Ecto neural progenitor cell (in vitro differentiated cells): ENCODE measurements at regions not wholly inside any gene's neighbourhood (a gene's known extent, or its start where the extent isn't known, plus 50 kb on each side); places are given as distances from the start of the nearest gene placed in this dataset.
"Not testable (repeated sequence)": the region's sequence is repeated elsewhere in the genome, so short reads cannot be mapped to it uniquely, and the experiment has no call there.

Experiments
- DNase-seq: peaks from one replicate; pipeline ENCODE4 v3.0.0-alpha.2; 2018; ENCODE audit warnings: low spot score

GRCh38 chr4:165768281-165768680, 104.8 kb upstream of the TLL1 start:
- DNase-seq = no peak

GRCh38 chr4:165774326-165774725, 98.7 kb upstream of the TLL1 start:
- no peak for DNase-seq

GRCh38 chr4:165779950-165780670, 92.9 kb upstream of the TLL1 start:
- no peak for DNase-seq

- no peak for DNase-seq
Observed at GRCh38 chr4:165780735-165781134, 92.3 kb upstream of the TLL1 start.

GRCh38 chr4:165782623-165783022, 90.4 kb upstream of the TLL1 start:
- DNase-seq = no peak

- DNase-seq = no peak
Observed at GRCh38 chr4:165783626-165784025, 89.4 kb upstream of the TLL1 start.

GRCh38 chr4:165784672-165785071, 88.4 kb upstream of the TLL1 start:
- no peak for DNase-seq

- no peak for DNase-seq
Observed at GRCh38 chr4:165785337-165785736, 87.7 kb upstream of the TLL1 start.

- no peak for DNase-seq
Observed at GRCh38 chr4:165787516-165788274, 85.3 kb upstream of the TLL1 start.

- DNase-seq = no peak
Observed at GRCh38 chr4:165788686-165789463, 84.2 kb upstream of the TLL1 start.

GRCh38 chr4:165793236-165793635, 79.8 kb upstream of the TLL1 start:
- no peak for DNase-seq

GRCh38 chr4:165794834-165795233, 78.2 kb upstream of the TLL1 start:
- DNase-seq = no peak

GRCh38 chr4:165799384-165799815, 73.6 kb upstream of the TLL1 start:
- DNase-seq = no peak

- no peak for DNase-seq
Observed at GRCh38 chr4:165802452-165802851, 70.6 kb upstream of the TLL1 start.

GRCh38 chr4:165803005-165803404, 70.0 kb upstream of the TLL1 start:
- DNase-seq = no peak

- DNase-seq = no peak
Observed at GRCh38 chr4:165805406-165805805, 67.6 kb upstream of the TLL1 start.

- no peak for DNase-seq
Observed at GRCh38 chr4:165806613-165807012, 66.4 kb upstream of the TLL1 start.

- DNase-seq = no peak
Observed at GRCh38 chr4:165810726-165811125, 62.3 kb upstream of the TLL1 start.

- no peak for DNase-seq
Observed at GRCh38 chr4:165813606-165814005, 59.4 kb upstream of the TLL1 start.

- no peak for DNase-seq
Observed at GRCh38 chr4:165814256-165815020, 58.6 kb upstream of the TLL1 start.

- DNase-seq = not testable (repeated sequence)
Observed at GRCh38 chr4:165819126-165819525, 53.9 kb upstream of the TLL1 start.
